ENCODE measurements at regions not wholly inside any gene's neighbourhood (a gene's known extent, or its start where the extent isn't known, plus 50 kb on each side); places are given as distances from the start of the nearest gene placed in this dataset.

DNA sequence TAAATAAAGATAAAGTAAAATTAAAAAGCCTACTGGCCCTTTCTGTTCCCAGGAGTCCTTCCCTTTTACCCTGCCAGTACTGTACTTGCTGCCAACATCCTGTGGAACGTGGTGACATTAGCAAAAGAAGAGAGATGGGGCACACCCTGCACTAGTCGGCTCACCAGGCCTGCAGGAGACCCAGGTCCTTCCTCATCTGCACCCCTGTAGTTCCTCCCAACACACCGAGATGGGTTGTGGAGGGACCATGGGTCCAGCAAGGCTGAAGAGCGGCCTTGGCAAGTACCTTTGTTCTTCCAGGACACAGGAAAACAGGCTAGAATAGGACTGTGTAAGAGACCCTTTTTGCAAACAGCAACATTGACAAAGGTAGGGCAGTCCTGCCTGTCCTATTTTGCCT is 98.7 kb upstream of the TMPRSS2 start (continued):
- TF ChIP-seq, protein P1, sequence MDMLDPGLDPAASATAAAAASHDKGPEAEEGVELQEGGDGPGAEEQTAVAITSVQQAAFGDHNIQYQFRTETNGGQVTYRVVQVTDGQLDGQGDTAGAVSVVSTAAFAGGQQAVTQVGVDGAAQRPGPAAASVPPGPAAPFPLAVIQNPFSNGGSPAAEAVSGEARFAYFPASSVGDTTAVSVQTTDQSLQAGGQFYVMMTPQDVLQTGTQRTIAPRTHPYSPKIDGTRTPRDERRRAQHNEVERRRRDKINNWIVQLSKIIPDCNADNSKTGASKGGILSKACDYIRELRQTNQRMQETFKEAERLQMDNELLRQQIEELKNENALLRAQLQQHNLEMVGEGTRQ (IDR thresholded peaks at IDR 0.05; ENCODE audit: borderline replicate concordance, low read depth, low read length) = no peak
- TF ChIP-seq NRF1 (IDR thresholded peaks at IDR 0.05; ENCODE audit: low read depth, low read length) (no peak), ELF1 (IDR thresholded peaks at IDR 0.05) (no peak), TEAD4 (IDR thresholded peaks at IDR 0.05; ENCODE audit: borderline replicate concordance, insufficient read depth) (no peak), FOXJ3 (CRISPR knock-in tag; IDR thresholded peaks at IDR 0.05) (no peak), TAF1 (IDR thresholded peaks at IDR 0.05; ENCODE audit: borderline replicate concordance, low read depth, low read length) (no peak), EZH2phosphoT487 (IDR thresholded peaks at IDR 0.05; ENCODE audit: borderline replicate concordance, low read depth) (no peak), FOSL2 (IDR thresholded peaks at IDR 0.05; ENCODE audit: borderline replicate concordance, low read depth) (no peak), GABPA (IDR thresholded peaks at IDR 0.05; ENCODE audit: low read depth) (no peak)

DNA sequence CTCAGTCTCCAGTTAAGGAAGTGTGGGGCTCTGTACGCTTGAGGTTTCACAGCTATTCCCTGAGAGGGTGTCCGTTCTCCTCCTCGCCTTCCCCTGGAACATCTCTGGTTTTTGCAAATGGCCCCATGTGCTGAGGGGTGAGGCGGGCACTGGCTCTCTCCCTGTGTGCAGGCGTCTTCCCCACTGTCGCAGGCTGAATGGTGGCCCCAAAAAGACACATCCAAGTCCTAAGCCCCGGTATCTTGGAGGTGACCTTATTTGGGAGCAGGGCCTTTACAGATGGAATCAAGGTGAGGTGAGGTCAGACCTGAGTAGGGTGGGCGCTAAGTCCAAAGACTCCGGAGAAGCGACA is 98.0 kb upstream of the TMPRSS2 start:
- DNase-seq = no peak
- Histone ChIP-seq H3K4me2 (no peak overlapping the region), H3K79me2 (ENCODE audit: insufficient read depth) (no peaks in the 10 kb centered on the region), H3F3A (replicated peaks; ENCODE audit: insufficient read depth) (no peaks in the 10 kb centered on the region), H3K36me3 (replicated peaks in 1 of 2; ENCODE audit: control insufficient read depth in 1 of 2, insufficient read depth in 2 of 2, low read length in 1 of 2) (no peaks in the 10 kb centered on the region), H3K9me3 (no peaks in the 10 kb centered on the region), H2AFZ (ENCODE audit: low read depth) (no peak overlapping the region), H3K27me3 (ENCODE audit: insufficient read depth) (no peaks in the 10 kb centered on the region), H3K9ac (no peak overlapping the region), H3K27ac (ENCODE audit: low read depth in 2 of 2, low read length in 1 of 2) (no peak overlapping the region), H3K9me2 (no peaks in the 10 kb centered on the region), H3K4me3 (ENCODE audit: low read depth in 2 of 2, low read length in 1 of 2) (no peak overlapping the region), H4K20me1 (ENCODE audit: insufficient read depth) (no peaks in the 10 kb centered on the region), H3K4me1 (ENCODE audit: control insufficient read depth in 1 of 2, insufficient read depth in 2 of 2, low read depth in 1 of 2, low read length in 1 of 2) (no peaks in the 10 kb centered on the region)
- no peak for TF ChIP-seq SMC3 (IDR thresholded peaks at IDR 0.05; ENCODE audit: low read depth, low read length)
- TF ChIP-seq, protein P1 (IDR thresholded peaks at IDR 0.05; ENCODE audit: borderline replicate concordance, low read depth, low read length) = no peak
- TF ChIP-seq RFX5 (IDR thresholded peaks at IDR 0.05; ENCODE audit: low read length) = no peak
- TF ChIP-seq, protein P2, sequence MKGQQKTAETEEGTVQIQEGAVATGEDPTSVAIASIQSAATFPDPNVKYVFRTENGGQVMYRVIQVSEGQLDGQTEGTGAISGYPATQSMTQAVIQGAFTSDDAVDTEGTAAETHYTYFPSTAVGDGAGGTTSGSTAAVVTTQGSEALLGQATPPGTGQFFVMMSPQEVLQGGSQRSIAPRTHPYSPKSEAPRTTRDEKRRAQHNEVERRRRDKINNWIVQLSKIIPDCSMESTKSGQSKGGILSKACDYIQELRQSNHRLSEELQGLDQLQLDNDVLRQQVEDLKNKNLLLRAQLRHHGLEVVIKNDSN (IDR thresholded peaks at IDR 0.05; ENCODE audit: borderline replicate concordance, low read depth) = no peak
- ChIA-PET POLR2A (no interaction called here), CTCF (interaction anchor here (1.8 kb wide), 1 partner anchor 172 kb away, joined by 6 read pairs; no protein-coding TSS in a partner anchor)
- WGBS (ENCODE audit: low lambda C conversion rate) = 92% methylated on average over 10 of the region's 10 CpGs

DNA sequence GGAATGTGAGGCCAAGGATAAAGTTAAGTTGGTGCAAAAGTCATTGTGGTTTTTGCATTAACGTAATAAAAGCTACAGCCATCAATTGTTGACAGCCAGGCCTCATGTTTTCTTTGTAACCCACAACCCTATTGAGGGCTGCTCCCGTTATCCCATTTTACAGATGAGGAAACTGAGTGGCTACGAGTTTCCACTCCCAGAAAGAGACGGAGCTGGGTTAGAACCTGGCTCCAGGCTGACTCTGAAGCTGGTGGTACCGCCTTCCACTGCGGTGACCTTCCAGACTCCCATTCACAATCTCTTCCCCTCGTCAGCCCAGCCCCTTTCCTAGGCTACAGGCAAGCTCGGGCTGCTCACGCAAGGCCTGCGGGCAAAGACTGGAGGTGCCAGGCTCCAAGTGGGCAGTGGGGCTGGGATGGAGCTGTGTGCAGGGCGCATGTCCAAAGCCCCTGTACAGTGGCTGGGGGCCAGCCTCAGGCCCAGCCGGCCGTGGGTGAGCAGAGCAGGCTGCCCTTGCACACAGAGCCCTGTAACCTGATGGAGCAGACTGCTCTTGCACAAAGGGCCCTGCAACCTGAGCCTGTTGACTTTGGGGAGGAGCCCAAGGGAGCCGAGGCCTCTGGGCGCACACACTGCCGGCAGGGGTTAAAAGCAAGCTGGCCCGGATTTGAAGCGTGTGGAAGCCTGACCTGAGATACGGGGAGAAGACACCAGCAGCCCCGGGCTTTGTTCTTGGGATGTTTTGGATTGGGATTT is 97.4 kb upstream of the TMPRSS2 start:
- no peak overlapping the region for H3K4me2 ChIP-seq
- no peaks in the 10 kb centered on the region for H3K79me2 ChIP-seq (ENCODE audit: insufficient read depth)
- no peak for DNase-seq
- H3K27ac ChIP-seq (ENCODE audit: low read depth in 2 of 2, low read length in 1 of 2) = no peak overlapping the region
- H3K9ac ChIP-seq = no peak overlapping the region
- ChIA-PET CTCF (interaction anchor here (0.9 to 1.8 kb wide), 2 partner anchors 18 to 173 kb away, joined by 3 to 6 read pairs; no protein-coding TSS in a partner anchor), POLR2A (no interaction called here)
- H2AFZ ChIP-seq (ENCODE audit: low read depth) = no peak overlapping the region
- no peaks in the 10 kb centered on the region for H4K20me1 ChIP-seq (ENCODE audit: insufficient read depth)
- no peaks in the 10 kb centered on the region for H3K4me1 ChIP-seq (ENCODE audit: control insufficient read depth in 1 of 2, insufficient read depth in 2 of 2, low read depth in 1 of 2, low read length in 1 of 2)
- no peaks in the 10 kb centered on the region for H3K36me3 ChIP-seq (replicated peaks in 1 of 2; ENCODE audit: control insufficient read depth in 1 of 2, insufficient read depth in 2 of 2, low read length in 1 of 2)
- no peaks in the 10 kb centered on the region for H3K27me3 ChIP-seq (ENCODE audit: insufficient read depth)
- no peak overlapping the region for H3K4me3 ChIP-seq (ENCODE audit: low read depth in 2 of 2, low read length in 1 of 2)
- 89% methylated on average over 18 of the region's 20 CpGs for WGBS (ENCODE audit: low lambda C conversion rate)
- no peaks in the 10 kb centered on the region for H3K9me2 ChIP-seq
- H3K9me3 ChIP-seq = no peaks in the 10 kb centered on the region
- H3F3A ChIP-seq (replicated peaks; ENCODE audit: insufficient read depth) = no peaks in the 10 kb centered on the region
- no peak for TF ChIP-seq RAD21 (IDR thresholded peaks at IDR 0.05; ENCODE audit: low read length)
- TF ChIP-seq FOXM1 (IDR thresholded peaks at IDR 0.05; ENCODE audit: low read depth) = no peak
- no peak for TF ChIP-seq ELF1 (IDR thresholded peaks at IDR 0.05)
- TF ChIP-seq, protein P1 (IDR thresholded peaks at IDR 0.05; ENCODE audit: borderline replicate concordance, low read depth, low read length) = no peak
- no peak for TF ChIP-seq RXRA (IDR thresholded peaks at IDR 0.05; ENCODE audit: borderline replicate concordance, low read depth)
- TF ChIP-seq, protein P2 (IDR thresholded peaks at IDR 0.05; ENCODE audit: borderline replicate concordance, low read depth) = no peak
- no peak for TF ChIP-seq EP300 (IDR thresholded peaks at IDR 0.05; ENCODE audit: borderline replicate concordance in 1 of 2, low read depth in 1 of 2, low read length in 1 of 2)
- TF ChIP-seq FOXJ3 (CRISPR knock-in tag; IDR thresholded peaks at IDR 0.05) = no peak
- no peak for TF ChIP-seq TAF1 (IDR thresholded peaks at IDR 0.05; ENCODE audit: borderline replicate concordance, low read depth, low read length)
- no peak for TF ChIP-seq SMC3 (IDR thresholded peaks at IDR 0.05; ENCODE audit: low read depth, low read length)
- no peak for TF ChIP-seq JUND (IDR thresholded peaks at IDR 0.05)

All from SK-N-SH (cell line).